NCI-H2196 (cell line): ENCODE measurements at regions not wholly inside any gene's neighbourhood (a gene's known extent, or its start where the extent isn't known, plus 50 kb on each side); places are given as distances from the start of the nearest gene placed in this dataset.
"Not testable (repeated sequence)": the region's sequence is repeated elsewhere in the genome, so short reads cannot be mapped to it uniquely, and the experiment has no call there.

Source experiments
- DNase-seq: peaks from one replicate; lab custom pipeline; 2025; ENCODE audit not compliant: unreplicated experiment; lab: John Stamatoyannopoulos, UW

- not testable (repeated sequence) for DNase-seq
Observed at GRCh38 chr4:115179438-115180062, 66.1 kb upstream of the NDST4 start.

GRCh38 chr4:115178687-115179086, 65.3 kb upstream of the NDST4 start:
- DNase-seq, result not testable (repeated sequence)

DNA sequence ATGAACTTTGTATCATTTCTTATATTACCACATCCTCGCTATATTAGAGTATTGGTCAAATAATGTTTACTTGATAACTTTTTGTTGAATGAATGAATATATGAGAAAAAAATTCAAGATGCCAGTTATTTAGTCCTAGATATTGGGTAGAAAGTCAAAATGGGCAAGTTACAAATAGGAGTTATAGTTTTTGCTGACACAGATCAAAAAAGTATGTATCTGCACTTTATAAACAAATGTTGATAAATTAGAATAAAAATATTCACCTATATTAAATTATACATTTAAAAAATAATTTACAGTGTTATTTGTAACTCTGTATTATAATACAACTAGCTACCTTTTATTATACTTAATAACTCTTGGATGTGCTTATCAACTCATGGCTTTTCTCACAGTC, 57.8 kb upstream of the NDST4 start:
- no peak for DNase-seq

DNA sequence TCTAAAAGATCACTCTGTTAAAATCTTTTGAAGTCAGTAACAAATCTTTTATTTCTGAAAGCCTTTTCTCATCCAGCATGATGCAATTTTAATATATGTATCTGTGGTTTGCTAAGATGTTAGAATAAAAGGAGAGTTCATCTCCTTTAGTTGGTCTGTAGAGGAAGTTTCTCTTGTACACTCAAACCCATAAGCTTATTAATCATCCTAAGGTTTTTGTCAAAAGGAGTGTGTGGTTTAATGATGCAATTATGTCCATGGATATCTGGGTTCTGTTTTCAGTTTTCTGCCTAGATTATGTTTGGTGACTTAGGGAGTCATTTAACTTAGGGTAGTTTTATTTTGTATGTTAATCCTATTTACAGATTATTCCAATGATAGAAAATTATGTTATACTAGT, 52.1 kb upstream of the NDST4 start:
- DNase-seq, result no peak
